K562 (cell line): ENCODE measurements at regions not wholly inside any gene's neighbourhood (a gene's known extent, or its start where the extent isn't known, plus 50 kb on each side); places are given as distances from the start of the nearest gene placed in this dataset.

ENCODE experiments used
- ATAC-seq: fragments of 200-7000 bp; cut with Tn5 transposase; 3 replicates; pipeline ENCODE4 v1.9.1; 2020; ENCODE audit warnings: moderate library complexity
- BruUV-seq: library from RNA; stranded (reverse); fragments of 400-500 nt; replicated peaks from 2 replicates; lab custom pipeline; 2021; lab: Mats Ljungman, UMichigan
- CTCF ChIA-PET: fragments of 300-600 bp; formaldehyde crosslinking; extraction: SDS; loops from one replicate; lab custom pipeline; 2021; ENCODE audit warnings: low intra/inter-chr PET ratio; lab: Yijun Ruan, JAX
- POLR2A ChIA-PET: fragments of 300-600, 350-650 bp; sonication (Branson Sonifier 250); formaldehyde crosslinking; extraction: SDS; loops from one replicate; lab custom pipeline; 2021; ENCODE audit warnings: antibody characterized with exemption, inconsistent platforms; lab: Yijun Ruan, JAX
- DNase-seq, 4 experiments: peaks; one replicate each; pipeline versions ENCODE4 v3.0.0 to v3.0.0-alpha.2; 2011 to 2018; ENCODE audit warnings: low spot score in 3 of 4, mixed read lengths in 3 of 4; ENCODE audit errors: extremely low read depth in 1 of 4
- FAIRE-seq: peaks from 2 replicates; lab custom pipeline; 2011; peaks lifted over from hg19 to GRCh38; lab: Jason Lieb, UNC
- H2AFZ ChIP-seq: 2 replicates; pipeline ENCODE4 v1.6.0; 2011; ENCODE audit warnings: low read depth, low read length, control low read depth, inconsistent platforms
- H3K27ac ChIP-seq: fragments of 200-600 bp; 3 replicates; pipeline ENCODE4 v1.8.0; 2011; ENCODE audit warnings: low read depth, mild to moderate bottlenecking, control low read depth, inconsistent platforms, low read length, moderate library complexity, mixed read lengths; ENCODE audit errors: extremely low read depth
- H3K27me3 ChIP-seq, 2 experiments: fragments of 300-600 bp in 1 of 2; 2 replicates in 1 of 2; 3 replicates in 1 of 2; pipeline versions ENCODE4 v1.6.0 to v1.8.0; 2011; ENCODE audit warnings: inconsistent platforms in 2 of 2, low read length in 2 of 2, mild to moderate bottlenecking in 1 of 2, mixed read lengths in 1 of 2, moderate library complexity in 1 of 2; ENCODE audit not compliant: control insufficient read depth in 2 of 2, insufficient read depth in 2 of 2
- H3K36me3 ChIP-seq: fragments of 300-600 bp; 3 replicates; pipeline ENCODE4 v1.8.0; 2011; ENCODE audit warnings: mild to moderate bottlenecking, low read length, inconsistent platforms; ENCODE audit not compliant: control insufficient read depth, insufficient read depth
- H3K4me1 ChIP-seq, 2 experiments: fragments of 200-600 bp in 1 of 2; replicated peaks in 1 of 2; 2 replicates in 1 of 2; 3 replicates in 1 of 2; pipeline versions ENCODE4 v1.5.1 to v1.8.0; 2011; ENCODE audit warnings: inconsistent platforms in 2 of 2, low read length in 2 of 2, mild to moderate bottlenecking in 1 of 2, mixed read lengths in 1 of 2, moderate library complexity in 1 of 2; ENCODE audit not compliant: control insufficient read depth in 2 of 2, insufficient read depth in 2 of 2
- H3K4me2 ChIP-seq: 2 replicates; pipeline ENCODE4 v1.6.1; 2011; ENCODE audit warnings: low read length, control low read depth, inconsistent platforms, mixed read lengths; ENCODE audit not compliant: insufficient read depth
- H3K4me3 ChIP-seq: fragments of 200-600 bp; sonication (generic), shearing (Covaris generic); 2 replicates; pipeline ENCODE4 v1.5.1; 2016; ENCODE audit warnings: control low read depth, inconsistent platforms
- H3K79me2 ChIP-seq: fragments of 200-600 bp; 3 replicates; pipeline ENCODE4 v1.8.0; 2011; ENCODE audit warnings: low read length, inconsistent platforms; ENCODE audit not compliant: control insufficient read depth, insufficient read depth
- H3K9ac ChIP-seq, 2 experiments: 2 replicates each; pipeline versions ENCODE4 v1.6.0 to v1.6.1; 2011; ENCODE audit warnings: low read depth in 2 of 2, low read length in 2 of 2, control low read depth in 1 of 2, inconsistent platforms in 1 of 2, mild to moderate bottlenecking in 1 of 2, mixed read lengths in 1 of 2; ENCODE audit not compliant: insufficient read depth in 1 of 2
- H3K9me1 ChIP-seq: one replicate; pipeline ENCODE4 v1.6.0; 2011; ENCODE audit warnings: inconsistent platforms, mild to moderate bottlenecking, low read length, moderate library complexity; ENCODE audit not compliant: control insufficient read depth, insufficient read depth
- H3K9me3 ChIP-seq: replicated peaks from 2 replicates; pipeline ENCODE4 v1.5.1; 2011; ENCODE audit warnings: low read depth, low read length, inconsistent platforms; ENCODE audit not compliant: control insufficient read depth, insufficient read depth
- H4K20me1 ChIP-seq: replicated peaks from 2 replicates; pipeline ENCODE4 v1.6.1; 2011; ENCODE audit warnings: low read length, inconsistent platforms, mixed read lengths; ENCODE audit not compliant: control insufficient read depth, insufficient read depth
- CHD7 ChIP-seq: fragments of 200-600 bp; sonication (generic); IDR thresholded peaks from one replicate; pipeline ENCODE4 v1.6.1; 2012; ENCODE audit warnings: mild to moderate bottlenecking, low read depth, low read length, inconsistent platforms
- MAX ChIP-seq: sonication (generic); formaldehyde crosslinking; IDR thresholded peaks from 2 replicates; pipeline ENCODE4 v1.9.0; 2022; ENCODE audit warnings: mild to moderate bottlenecking, missing genetic modification reagents
- TRIM25 ChIP-seq: fragments of 450-650 bp; IDR thresholded peaks from 2 replicates; pipeline ENCODE4 v1.7.0; 2016; ENCODE audit warnings: borderline replicate concordance
- XRCC4 ChIP-seq: IDR thresholded peaks from one replicate; pipeline ENCODE4 v1.6.1; 2011; ENCODE audit not compliant: insufficient read depth, insufficient read length; ENCODE audit errors: extremely low read depth
- ZKSCAN3 ChIP-seq: fragments of 250-450 bp; sonication (Bioruptor Pico); IDR thresholded peaks from 2 replicates; pipeline ENCODE4 v1.4.0; 2020
- ZNF146 ChIP-seq: IDR thresholded peaks from one replicate; pipeline ENCODE4 v1.6.1; 2018; ENCODE audit warnings: missing compliant biosample characterization; ENCODE audit not compliant: unreplicated experiment
- ZNF274 ChIP-seq: IDR thresholded peaks from 2 replicates; pipeline ENCODE4 v1.6.1; 2011; ENCODE audit warnings: low read depth, mild to moderate bottlenecking, low read length, moderate library complexity, borderline replicate concordance
- ZNF586 ChIP-seq: fragments of 450-650 bp; formaldehyde crosslinking; conservative IDR thresholded peaks from 2 replicates; pipeline ENCODE4 v1.4.0; 2020; ENCODE audit warnings: mild to moderate bottlenecking, moderate library complexity
- WGBS: fragments of 100-300 bp; shearing (Covaris generic); methylation state at CpG from one replicate; pipeline ENCODE4 v1.1.6; 2016; ENCODE audit warnings: low coverage, mixed read lengths; ENCODE audit not compliant: insufficient coverage; ENCODE audit errors: missing lambda C conversion rate; 5-methylcytosine and 5-hydroxymethylcytosine counted together
- in situ Hi-C: fragments of 300-500 bp; cut with MboI; formaldehyde crosslinking; loops from 4 replicates; pipeline ENCODE4 v1.15.0; 2018; ENCODE audit warnings: inconsistent platforms, mixed read lengths
- intact Hi-C: fragments of 100-400 bp; cut with micrococcal nuclease; formaldehyde crosslinking; loops from 2 replicates; pipeline ENCODE4 v1.14.2; 2022

GRCh38 chr1:3963554-3963953, 63.5 kb upstream of the C1orf174 start:
- Histone ChIP-seq H4K20me1 (no peaks in the 10 kb centered on the region), H3K27me3 (peaks cover 16 to 33% of the 10 kb centered on the region in 2 experiments; a peak in 4 of 5 replicates), H3K4me2 (no peak overlapping the region), H3K9me1 (peaks cover 3% of the 10 kb centered on the region), H3K36me3 (no peaks in the 10 kb centered on the region), H3K4me3 (no peak overlapping the region), H2AFZ (no peak overlapping the region), H3K4me1 (no peaks in the 10 kb centered on the region), H3K27ac (no peak overlapping the region), H3K9ac (no peak overlapping the region), H3K9me3 (no peaks in the 10 kb centered on the region), H3K79me2 (no peaks in the 10 kb centered on the region)
- DNase-seq (no peak), ATAC-seq (peak; percentile 39; the same call in 2 of the 3 replicates), FAIRE-seq (peak; percentile 66)
- 4% methylated on average over 9 of the region's 9 CpGs for WGBS
- POLR2A ChIA-PET: no interaction called here
- CTCF ChIA-PET: no interaction called here
- in situ Hi-C loops: no loop called here
- intact Hi-C loops: no loop called here
- no TSS peak for BruUV-seq
- TF ChIP-seq ZNF146 (CRISPR knock-in tag) (no peak), TRIM25 (no peak), ZNF274 (no peak), XRCC4 (no peak), ZNF586 (no peak), CHD7 (no peak), ZKSCAN3 (CRISPR knock-in tag) (no peak), MAX (CRISPR knock-in tag) (no peak)
